ENCODE measurements at regions not wholly inside any gene's neighbourhood (a gene's known extent, or its start where the extent isn't known, plus 50 kb on each side); places are given as distances from the start of the nearest gene placed in this dataset.
"Not testable (repeated sequence)": the region's sequence is repeated elsewhere in the genome, so short reads cannot be mapped to it uniquely, and the experiment has no call there.

DNA sequence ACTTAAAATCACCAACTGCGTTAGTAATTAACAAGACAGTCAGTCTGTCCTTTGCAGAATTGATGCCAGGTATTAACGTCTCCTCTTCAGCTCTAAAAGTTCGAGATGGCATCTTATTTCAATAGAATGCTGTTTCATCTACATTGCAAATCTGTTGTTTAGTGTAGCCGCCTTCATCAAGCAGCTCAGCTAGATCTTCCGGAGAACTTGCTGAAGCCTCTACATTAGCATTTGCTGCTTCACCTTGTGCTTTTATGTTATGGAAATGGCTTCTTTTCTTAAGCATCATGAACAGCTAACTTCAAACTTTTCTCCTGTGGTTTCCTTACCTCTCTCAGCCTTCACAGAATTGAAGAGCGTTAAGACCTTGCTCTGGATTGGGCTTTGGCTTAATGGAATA lies 95.5 kb upstream of the FAM20C start:
- no peak for DNase-seq

DNA sequence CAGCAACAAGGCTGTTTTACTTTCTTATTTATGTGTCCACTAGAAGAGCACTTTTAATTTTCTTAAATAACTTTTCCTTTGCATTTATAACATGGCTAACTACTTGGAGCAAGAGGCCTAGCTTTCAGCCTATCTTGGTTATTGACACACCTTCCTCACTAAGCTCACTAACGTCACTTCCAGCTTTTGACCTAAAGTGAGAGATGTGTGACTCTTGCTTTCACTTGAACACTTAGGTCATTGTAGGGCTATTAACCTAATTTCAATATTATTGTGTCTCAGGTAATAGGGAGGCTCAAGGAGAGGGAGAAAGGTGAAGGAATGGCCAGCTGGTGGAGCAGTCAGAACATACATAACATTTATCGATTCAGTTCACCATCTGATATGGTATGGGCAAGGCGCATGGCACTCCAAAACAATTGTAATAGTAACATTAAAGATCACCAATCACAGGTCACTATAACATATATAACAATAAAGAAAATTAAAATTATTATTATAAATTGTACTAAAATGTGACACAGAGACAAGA lies 95.0 kb upstream of the FAM20C start:
- no peak for DNase-seq

DNA sequence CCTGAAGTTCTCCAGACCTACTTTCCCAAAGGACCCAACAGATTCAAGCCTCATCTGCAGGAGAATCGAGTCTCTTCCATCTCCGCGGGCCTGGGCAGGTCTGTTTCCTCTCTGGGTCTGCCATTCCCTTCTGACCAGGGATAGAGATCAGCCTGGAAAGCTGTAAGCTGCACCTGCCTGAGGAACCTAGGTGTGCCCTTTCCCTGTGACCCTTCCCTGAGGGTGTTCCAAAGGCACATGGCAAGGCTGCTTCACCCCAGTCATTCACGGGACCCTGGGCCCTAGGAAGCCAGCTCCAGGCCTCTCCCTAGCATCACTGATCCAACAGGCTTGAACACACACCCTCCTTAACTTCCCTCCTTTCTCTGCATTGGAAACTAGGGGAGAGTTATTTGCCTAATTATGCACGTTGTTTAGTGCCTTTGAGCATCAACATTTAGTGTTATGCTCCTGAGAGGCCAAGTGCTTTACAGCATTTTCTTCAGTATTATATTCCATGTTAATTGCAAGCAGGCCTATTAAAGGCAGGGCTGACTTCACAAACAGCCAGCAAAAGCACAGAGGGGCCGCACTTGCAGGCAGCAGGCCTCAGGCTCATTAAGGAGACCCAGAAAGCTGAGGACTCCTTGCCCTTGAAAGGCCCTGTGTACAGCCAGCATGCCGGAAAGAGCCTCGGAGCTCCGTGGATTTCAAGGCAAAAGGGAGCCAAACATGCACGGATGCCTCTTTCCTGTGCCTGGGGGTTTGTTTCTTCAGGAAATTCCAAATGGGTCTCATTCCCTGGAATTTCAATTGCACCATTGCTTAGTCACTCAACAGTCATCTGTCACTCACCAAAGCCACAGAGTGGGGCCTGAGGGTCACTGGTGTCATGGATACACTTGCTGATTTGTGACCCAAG lies 91.0 kb upstream of the FAM20C start:
- DNase-seq: no peak

DNA sequence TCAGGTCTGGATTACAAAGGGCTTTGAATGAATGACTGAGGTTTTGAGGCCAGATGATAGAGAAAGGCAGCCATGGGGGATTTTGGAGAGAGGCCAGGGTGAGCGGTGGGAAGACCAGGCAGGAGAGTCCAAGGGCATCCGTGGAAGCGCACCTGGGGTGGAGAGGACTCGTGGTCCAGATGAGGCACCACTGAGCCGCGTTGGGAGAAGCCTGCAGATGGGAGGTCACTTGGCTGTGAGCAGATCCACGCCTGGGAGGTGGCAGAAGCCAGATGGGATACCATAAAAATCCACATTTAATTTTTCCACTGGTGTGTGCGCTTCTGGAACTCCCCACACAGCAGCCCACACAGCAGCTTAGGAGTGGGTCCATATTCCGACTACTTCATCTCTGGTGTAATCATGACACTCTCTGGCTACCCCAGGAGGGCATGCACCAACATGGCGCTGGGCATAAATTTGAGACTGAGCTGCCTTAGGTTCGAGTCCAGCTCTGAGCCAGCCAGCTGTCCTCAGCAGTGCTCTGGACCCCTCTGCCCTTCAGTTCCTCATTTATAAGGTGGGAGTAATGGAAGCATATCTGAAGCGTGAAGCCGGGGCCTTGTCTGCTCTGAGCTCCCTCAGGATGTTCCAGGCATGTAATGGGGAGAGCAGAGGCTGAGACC lies 90.2 kb upstream of the FAM20C start:
- DNase-seq: no peak

DNA sequence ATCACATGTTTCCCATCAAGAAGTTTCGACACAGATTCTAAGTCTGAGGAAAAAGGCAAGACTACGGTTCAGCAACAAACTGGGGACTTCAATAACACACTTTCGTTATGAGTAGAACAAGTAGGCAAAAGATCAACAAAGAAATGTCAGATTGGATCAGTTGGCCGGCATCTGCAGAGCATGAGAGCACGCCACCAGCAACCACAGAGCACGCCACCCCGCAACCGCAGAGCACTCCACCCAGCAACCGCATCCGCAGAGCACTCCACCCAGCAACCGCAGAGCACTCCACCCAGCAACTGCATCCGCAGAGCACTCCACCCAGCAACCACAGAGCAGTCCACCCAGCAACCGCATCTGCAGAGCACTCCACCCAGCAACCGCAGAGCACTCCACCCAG lies 89.7 kb upstream of the FAM20C start:
- no peak for DNase-seq

DNA sequence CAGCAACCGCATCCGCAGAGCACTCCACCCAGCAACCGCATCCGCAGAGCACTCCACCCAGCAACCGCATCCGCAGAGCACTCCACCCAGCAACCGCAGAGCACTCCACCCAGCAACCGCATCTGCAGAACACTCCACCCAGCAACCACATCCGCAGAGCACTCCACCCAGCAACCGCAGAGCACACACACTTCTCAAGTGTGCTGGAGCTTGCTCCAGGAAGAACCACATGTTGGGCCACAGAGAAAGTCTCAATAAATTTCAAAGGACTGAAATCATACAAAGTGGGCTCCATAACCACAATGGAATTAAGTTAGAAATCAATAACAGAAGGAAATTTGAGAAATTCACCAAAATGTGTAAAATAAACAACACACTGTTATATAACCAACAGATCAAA lies 88.4 kb upstream of the FAM20C start:
- DNase-seq: not testable (repeated sequence)

DNA sequence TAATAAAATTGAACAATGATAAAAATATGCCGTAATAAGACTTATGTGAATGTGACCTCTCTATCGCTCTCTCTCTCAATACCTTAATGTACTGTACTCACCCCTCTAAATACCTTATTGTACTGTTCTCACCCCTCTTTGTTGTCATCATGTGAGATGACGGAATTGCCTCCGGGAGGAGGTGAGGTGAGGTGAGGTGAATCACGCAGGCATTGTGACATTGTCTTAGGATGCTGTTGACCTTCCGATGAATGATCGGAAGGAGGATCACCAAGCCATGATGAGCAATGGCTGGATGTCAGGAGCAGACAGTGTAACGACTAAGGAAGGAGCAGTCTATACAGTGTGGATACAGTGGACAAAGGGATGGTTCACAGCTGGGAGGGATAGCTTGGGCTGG lies 87.4 kb upstream of the FAM20C start:
- DNase-seq: no peak

DNA sequence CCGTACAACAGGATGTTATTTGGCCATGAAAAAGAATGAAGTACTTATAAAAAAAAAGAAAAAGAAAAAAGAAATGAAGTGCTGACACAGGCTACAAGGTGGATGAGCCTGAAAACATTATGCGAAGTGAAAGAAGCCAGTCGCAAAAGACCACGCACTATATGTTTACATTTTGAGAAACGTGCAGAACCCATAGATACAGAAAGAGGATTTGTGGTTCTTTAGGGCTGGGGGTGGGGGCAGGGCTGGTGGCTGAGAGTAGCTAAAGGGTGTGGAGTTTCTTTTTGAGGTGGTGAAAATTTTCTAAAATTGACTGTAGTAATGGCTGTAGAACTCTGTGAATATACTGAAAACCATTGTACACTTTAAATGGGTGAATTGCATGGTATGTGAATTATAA lies 86.0 kb upstream of the FAM20C start:
- no peak for DNase-seq

DNA sequence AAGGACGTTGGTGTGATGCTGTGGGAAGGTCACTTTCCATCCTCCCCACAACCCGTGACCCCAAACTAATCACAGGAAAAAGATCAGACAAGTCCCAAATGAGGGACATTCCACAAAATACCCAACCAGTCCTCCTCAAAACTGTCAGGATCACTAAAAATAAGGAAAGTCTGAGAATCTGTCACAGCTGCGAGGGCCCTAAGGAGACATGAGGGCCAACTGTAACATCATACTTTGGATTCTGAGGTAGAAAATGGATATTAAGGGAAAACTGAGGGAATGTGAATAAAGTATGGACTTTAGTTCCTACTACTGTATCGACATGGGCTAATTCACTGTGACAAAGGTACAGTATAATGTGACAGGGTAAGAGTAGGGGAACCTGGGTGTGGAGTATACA lies 85.1 kb upstream of the FAM20C start:
- DNase-seq: no peak

DNA sequence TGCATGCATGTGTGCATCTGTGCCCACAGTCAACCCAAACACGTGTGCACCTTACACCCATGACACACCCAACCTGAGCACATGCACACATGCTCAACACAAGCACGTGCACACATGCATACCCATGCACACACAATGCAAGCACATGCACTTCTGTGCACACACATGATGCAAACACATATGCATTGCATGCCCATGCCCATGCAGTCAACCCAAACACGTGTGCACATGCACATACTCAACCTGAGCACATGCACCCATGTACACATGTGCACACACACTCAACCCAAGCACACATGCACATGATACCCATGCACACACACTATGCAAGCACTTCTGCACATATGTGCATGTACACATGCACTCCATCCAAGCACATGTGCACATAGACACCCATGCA lies 84.5 kb upstream of the FAM20C start:
- no peak for DNase-seq

DNA sequence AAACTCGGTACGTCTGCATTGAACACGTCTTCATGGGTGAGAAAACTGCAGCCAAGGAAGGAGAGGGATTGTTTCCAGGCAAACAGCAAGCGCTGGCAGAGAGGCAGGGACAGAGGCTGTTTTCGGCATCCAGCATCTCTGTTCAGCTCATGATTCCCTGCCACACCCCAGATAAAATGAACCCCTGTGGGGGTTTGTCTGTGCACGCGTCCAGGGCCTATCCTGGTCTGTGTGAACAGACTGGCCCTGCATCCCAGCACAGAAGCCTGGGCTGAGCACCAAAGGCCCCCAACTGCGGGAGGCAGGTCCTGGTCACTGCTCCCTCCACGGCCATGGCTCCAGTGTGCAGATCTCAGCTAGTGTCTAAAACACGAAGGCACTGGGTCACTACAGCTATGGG lies 83.3 kb upstream of the FAM20C start:
- DNase-seq: no peak

DNA sequence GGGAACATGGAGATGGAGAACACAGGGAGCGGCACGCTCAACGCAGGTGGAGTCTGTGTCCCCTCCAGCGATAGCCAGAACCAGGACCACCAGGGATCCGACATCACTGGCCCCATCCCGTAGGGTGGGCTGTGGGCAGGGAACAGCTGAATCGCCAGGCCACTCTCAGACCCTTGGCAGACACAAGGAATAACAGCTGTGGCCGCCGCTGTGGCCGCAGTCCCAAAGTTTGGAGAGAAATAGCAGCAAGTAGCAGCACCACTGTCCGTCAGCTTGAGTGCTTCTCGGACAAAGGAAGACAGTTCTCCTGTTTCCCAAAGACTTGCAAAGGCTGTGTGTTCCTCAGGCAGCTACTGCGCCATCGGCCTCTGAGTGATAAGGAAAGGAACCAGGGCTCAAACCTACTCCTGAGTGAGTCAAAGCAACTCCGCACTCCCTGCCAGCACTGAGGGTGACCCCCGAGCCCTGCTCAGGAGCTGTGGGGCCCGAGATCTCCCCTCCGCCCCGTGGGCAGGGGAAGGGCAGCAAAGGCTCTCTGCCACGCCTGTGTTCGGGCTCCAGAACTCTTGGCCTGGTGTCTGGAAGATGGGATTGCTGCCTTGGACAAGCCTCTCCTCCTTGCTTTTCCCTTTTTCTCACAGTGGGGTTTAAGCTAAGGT lies 82.3 kb upstream of the FAM20C start:
- no peak for DNase-seq

DNA sequence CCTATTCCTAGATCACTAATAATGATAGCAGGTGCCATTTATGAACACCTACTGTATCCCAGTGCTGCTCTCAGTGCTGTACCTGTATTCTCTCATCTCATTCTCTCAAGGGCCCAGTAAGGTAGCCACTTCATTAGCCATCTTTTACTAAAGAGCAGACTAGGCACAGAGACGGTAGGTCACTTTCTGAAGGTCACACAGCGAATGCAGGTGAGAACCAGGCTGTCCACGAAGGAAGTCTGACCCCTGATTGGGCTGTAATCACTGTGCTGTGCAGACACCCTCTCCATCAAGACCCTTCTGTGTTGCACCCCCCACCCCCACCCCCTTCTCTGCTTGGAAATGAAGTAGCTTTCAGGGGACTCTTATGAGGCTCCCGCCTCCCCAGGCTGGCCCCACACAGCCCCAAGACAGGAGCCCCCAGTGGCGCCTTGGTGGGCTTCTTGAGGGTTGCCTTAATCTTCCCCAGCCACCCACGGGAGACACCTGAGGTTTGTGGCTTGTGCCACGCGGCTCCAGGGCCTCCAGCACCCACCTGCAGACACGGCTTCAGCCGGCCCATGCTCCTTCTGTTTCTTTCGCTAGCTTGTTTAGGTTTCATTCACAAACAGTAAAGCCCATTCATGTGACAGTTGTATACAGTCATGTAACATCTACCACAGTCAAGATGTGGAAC lies 81.7 kb upstream of the FAM20C start:
- no peak for DNase-seq

DNA sequence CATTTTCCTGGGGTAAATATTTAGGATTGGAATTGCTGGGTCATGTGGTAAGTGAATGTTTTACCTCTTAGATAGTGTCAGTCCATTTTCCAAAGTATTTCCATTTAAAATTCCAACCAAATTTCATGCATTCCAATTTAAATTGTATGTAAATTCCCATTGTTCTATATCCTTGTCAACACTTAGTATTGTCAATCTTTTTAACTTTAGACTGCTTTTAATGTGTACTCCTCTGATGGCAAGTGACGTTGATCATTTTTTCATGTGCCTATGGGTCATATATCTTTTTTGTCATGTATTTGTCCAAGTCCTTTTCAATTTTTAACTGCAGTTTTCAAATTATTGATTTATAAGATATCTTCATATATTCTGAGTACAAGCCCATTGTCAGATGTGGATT lies 80.8 kb upstream of the FAM20C start:
- no peak for DNase-seq

DNA sequence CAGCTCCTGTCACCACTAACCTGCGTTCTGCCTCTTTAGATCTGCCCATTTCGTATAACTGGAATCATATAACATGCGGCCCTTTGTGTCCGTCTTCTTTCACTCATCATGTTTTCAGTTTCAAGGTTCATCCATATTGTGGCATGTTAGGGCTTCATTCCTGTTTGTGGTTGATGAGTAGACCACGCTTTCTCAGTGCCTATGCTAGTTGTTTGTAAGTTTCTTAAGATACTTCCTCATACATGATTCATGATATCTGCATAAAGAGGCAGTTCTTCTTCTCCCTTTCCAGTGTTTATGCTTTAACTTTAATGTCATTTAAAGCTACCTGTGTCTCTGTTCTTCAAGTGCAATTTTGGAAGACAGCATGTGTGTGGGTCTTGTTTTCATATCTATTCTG lies 79.5 kb upstream of the FAM20C start:
- no peak for DNase-seq

DNA sequence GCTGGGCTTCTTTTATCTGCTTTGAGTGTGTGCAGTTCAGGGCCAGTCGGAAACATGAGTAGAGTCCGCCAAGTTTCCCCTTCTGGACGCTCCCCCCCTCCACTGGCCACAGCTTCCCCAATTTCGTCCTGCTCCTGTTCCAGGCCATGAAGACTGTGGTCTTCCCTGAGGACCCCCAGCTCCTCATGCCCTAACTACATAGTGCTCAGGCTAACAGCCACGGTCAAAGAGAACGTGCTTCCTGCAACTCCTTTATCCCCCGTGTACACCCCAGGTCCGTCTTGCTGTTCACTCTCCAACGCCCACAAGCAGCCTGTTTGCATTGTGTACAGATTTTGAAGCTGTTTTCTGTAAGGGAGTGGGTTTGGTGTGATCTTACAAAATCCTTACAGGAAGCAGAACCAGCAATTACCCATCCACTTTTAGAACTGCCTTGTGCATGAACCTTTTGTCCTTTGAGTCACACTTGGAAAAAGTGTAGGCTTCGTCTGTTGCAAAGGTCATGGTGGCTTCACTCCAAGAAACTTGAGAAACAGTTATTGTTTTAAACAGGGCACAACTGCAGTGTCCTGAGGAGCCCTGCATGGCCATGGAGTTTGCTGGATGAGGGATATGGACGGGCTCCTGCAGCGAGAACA lies 77.0 kb upstream of the FAM20C start:
- DNase-seq: peak in 5 of 56 donors; percentile 18 to 32 (median 29)

DNA sequence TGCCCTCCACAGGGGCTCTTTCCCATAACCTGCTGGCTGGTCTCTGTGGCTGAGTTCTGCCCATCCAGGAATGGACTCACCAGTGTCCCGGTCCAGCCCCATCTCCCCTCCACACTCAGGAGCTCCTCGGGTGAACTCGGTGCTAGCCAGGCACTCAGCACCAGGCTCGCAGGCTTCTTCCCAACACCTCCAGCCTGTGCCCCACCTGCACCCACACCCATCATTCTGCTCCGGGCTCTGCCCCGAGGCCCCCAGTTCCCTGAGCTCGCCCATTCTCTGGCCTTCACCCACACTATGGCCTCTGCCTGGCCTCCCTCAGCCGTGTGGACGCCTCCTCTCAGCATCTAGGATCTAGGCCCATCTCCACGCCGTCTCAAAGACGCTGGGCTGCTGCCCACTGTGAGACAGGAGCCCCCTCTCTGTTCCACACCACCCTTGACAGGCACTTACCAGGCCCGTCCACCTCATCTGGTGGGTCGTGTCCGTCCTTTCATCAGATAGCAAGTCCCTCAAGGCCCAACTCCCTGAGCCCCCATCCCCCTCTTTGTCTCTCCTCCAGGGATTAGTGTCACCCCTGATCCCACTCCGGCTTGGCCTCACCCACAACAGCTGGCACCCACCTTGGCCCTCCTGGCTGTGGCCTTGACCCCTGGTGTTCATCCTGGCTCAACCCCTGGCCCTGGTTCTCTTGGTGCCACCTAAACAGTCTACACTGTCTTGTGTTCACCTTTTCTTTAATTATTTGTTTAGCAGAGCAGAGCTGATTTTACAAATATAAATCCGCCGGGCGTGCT lies 76.0 kb upstream of the FAM20C start:
- DNase-seq: no peak

DNA sequence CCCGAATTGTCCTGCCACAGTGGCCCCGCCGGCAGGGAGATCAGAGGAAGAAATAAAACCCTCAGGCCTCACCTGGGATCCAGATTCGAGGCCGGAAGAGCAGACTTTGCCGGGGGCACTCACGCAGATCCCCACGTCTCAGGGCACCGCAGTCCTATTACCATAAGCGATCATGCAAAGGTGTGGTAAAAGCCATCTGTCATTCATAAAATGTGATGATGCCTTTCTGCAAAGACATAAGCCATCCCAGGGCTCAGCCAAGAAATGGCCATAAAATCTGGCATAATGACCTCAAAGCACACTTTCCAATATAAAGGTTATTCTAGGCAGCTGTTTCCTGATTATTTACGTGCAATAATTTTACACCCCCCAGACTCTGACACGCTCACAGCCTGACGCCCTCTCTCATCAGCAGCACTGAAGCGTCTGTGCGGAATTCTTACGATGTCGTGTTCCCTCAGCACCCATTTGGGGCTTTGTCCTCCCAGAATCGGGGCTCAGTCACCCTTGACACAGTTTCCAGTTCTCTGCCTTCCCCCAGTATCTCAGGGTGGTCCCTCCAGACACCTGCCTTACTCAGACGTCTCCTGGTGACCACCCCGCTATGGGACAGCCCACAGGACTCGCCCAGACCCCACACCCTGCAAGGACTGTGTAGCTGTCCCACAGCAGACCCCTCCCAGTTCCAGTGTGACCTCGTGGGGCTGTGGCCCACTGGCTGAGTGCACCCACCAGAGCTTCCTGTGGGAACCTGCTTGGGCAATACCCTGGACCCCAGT lies 74.3 kb upstream of the FAM20C start:
- DNase-seq: no peak

DNA sequence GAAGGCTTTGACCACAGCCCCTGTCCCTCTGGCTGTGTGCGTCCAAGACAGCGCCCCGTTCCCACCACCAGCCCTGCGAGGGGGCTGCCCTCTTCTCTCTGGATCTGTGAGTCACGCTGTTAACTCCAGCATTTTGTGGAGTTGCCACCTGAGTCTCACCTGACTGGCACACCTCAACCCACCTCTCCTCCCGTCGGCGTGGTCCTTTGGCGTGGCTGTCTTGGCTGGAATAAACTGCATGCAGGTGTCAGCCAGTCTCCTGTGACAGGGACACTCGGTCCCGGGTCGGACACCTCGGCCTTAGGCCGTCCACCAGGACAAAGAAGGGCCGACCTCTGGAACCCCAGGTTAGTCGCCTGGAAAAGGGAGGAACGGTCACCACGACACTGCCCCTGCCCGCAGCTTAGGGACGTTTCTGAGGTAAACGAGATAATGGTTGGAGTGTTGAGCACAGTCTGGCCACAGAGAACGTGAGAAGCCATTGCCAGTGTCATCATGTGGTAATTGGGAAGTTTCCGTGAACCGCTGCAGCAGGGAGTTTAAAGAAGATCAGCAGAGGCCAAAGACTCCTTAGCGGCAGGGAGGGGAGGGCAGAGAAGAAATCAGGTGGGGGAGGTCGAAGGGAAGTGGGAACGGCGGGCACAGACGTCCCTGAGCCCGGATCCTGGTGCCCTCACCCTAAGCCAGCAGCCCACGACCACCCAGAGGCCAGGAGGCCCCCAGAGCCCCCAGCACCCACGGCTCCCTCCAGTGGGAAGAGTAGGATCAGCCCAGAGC lies 73.6 kb upstream of the FAM20C start:
- peak in 1 of 56 donors; percentile 25 for DNase-seq
